ENCODE measurements at regions not wholly inside any gene's neighbourhood (a gene's known extent, or its start where the extent isn't known, plus 50 kb on each side); places are given as distances from the start of the nearest gene placed in this dataset.
A peak's percentile ranks its signal among the peaks of the same experiment; 100 is the strongest.

DNA sequence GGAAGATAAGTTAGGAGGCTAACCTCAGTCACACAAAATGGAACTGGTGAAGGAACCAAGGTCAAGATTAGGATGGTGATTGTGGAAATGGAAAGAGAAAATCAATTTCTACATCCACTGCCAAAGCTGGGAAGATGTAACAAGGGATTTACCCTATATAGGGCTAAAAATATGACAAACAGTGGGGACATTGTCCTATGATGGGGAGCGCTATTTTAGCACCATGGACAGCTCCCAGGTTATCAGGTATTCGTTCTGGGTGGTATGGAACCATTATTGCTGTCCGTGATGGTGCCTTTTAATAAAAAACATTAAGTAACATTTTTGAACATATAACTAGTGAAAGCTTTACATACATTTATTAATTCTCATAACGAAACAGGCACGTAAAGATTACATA lies 124.0 kb downstream of the NDUFA12 start:
- peak; percentile 52 for DNase-seq (ENCODE audit: low read depth)
- H3K4me3 ChIP-seq (ENCODE audit: low read length): no peak overlapping the region
- TF ChIP-seq, protein P1, sequence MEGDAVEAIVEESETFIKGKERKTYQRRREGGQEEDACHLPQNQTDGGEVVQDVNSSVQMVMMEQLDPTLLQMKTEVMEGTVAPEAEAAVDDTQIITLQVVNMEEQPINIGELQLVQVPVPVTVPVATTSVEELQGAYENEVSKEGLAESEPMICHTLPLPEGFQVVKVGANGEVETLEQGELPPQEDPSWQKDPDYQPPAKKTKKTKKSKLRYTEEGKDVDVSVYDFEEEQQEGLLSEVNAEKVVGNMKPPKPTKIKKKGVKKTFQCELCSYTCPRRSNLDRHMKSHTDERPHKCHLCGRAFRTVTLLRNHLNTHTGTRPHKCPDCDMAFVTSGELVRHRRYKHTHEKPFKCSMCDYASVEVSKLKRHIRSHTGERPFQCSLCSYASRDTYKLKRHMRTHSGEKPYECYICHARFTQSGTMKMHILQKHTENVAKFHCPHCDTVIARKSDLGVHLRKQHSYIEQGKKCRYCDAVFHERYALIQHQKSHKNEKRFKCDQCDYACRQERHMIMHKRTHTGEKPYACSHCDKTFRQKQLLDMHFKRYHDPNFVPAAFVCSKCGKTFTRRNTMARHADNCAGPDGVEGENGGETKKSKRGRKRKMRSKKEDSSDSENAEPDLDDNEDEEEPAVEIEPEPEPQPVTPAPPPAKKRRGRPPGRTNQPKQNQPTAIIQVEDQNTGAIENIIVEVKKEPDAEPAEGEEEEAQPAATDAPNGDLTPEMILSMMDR (IDR thresholded peaks at IDR 0.05; ENCODE audit: insufficient read depth, low read depth, low read length, missing control alignments): no peak

DNA sequence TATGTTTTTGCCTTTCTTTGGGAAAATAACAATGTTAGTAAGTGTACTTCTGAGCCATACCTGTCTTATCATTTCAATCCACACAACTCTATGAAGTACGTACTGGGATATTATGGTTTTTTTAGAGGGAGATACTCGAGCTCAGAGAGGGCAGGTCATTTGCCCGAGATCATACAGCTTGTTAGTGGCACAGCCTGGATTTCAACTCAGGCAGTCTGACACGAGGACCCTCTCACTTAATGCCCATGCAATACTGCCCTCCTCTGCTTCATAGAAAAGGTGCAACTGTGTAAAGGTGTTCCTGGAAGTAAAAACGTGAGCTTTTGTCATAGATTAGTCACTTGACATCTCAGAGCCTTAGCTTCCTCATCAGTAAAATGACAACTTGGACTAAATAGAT lies 128.0 kb downstream of the NDUFA12 start:
- DNase-seq (ENCODE audit: low read depth): peak; percentile 65
- no peak overlapping the region for H3K4me3 ChIP-seq (ENCODE audit: low read length)
- TF ChIP-seq, protein P1 (IDR thresholded peaks at IDR 0.05; ENCODE audit: insufficient read depth, low read depth, low read length, missing control alignments): peak; percentile 39

DNA sequence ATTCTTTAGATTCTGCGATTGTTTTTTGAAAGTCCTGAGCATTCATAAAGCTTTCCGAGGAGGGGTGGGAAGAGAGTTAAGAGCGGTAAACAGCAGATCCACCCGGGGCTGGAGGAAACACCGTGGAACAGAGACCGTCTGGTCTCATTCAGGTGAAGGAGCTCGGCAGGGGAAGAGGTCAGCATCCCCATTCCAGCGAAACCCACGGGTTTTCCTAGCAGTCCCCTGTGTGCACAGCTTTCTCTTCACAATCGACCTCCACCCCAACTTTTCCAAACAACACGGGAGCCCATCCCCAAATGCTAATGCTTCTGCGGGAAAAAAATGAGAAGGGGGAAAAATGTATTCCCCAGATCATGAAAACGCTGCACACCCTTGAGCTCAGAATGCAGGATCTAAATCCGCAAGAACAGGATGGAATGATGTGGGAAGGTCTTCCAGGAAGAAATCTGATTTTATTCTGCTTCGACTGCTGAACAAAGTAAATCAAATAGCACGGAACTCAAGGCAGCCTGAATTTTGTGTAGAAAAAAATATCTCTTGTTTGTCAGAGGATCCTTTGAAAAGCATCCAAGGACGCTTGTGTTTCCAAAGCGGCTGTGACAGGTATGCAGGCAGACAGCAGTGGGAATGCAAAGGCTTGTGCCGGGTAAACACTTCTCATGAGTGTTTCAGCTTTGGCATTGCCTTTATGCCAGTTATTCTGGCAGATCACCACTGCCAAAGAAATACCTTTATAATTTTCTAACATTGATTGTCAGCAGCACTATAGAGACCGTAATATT lies 128.8 kb downstream of the NDUFA12 start:
- peak; percentile 6 for DNase-seq (ENCODE audit: low read depth)
- H3K4me3 ChIP-seq (ENCODE audit: low read length): no peak overlapping the region
- TF ChIP-seq, protein P1 (IDR thresholded peaks at IDR 0.05; ENCODE audit: insufficient read depth, low read depth, low read length, missing control alignments): no peak

DNA sequence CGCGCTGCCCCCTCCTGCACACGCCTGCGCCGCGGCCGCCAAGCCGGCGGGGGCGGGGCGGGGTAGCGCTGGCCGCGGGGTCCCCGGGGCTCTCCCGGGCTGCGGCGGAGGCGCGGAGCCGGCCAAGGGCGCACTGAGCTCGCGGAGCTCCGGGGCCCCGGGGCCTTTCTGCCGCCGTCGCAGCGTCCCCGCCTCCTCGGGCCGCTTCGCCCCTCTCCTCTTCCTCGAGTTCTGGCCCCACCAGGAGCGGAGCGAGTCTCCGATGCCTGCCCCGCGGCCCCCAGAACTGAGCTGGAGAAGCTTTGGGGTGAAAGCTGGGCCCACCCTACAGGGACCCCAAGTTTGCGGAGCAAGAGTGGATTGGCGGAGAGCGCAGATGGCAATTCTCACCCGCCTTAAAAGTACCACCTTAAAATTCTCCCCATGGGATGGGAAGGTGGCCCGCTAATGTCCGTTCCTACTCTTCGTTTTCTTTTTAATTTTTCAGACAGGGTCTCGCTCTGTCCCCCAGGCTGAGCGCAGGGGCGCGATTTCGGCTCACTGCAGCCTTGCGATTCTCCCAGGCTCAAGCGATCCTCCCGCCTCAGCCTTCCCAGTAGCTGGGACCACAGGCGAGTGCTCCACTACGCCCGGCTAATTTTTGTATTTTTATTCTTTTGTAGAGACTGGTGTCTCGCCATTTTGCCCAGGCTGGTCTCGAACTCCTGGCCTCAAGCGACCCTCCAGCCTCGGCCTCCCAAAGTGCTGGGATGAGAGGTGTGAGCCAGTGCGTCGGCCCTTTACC lies 129.6 kb downstream of the NDUFA12 start:
- TF ChIP-seq, protein P1 (IDR thresholded peaks at IDR 0.05; ENCODE audit: insufficient read depth, low read depth, low read length, missing control alignments): no peak
- DNase-seq (ENCODE audit: low read depth): no peak
- no peak overlapping the region for H3K4me3 ChIP-seq (ENCODE audit: low read length)

DNA sequence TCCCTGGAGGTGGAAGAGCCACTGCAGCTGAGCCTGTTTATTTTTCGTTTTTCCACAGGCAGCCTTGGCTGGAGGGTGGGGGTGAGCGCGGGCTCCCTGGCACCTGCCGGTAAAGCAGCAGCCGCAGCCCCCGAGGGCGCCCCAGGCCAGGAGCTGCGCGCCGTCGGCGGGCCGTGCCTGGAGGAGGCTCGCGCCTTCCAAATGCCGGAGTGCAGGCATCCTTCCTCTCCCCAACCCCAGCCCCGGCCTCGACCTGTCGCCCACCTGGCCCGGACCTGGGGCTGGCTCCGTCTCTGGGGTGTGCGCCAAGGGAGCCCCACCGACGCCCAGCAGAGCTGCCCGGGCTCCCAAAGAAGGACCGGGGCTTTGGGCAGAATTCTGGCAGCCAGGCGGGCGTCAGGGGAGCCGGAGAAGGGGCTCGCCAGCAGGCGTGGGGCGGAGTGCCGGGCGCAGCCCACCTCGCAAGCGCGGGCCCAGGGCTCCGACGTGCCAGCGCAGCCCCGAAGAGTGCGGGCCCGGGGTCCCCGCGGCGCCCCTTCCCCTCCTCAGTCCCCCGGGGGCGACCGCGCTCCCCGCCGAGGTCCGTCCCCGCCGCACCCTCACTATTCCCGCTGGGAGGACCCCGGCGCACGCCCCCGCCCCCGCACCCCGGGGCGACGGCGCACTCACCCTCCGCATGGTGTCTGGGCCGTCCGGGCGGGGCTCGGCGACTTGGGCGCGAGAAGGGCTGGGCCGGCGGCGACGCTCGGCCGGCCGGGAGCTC lies 130.3 kb downstream of the NDUFA12 start:
- TF ChIP-seq, protein P1 (IDR thresholded peaks at IDR 0.05; ENCODE audit: insufficient read depth, low read depth, low read length, missing control alignments): no peak
- H3K4me3 ChIP-seq (ENCODE audit: low read length): no peak overlapping the region
- DNase-seq (ENCODE audit: low read depth): no peak

DNA sequence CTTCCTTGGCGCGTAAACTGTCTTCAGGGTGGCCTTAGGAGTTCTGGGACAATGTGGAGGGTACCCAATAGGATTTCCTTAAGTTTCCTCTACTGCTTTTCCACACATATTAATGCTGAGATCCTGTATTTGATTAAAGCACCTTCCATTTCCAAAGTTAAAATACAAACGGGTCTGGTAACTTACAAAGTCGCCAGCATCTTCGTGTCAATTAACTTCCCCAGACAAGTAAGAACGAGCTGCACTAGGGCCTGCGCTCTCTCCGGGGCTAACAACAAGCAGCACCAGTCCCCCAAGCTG lies 130.9 kb downstream of the NDUFA12 start:
- TF ChIP-seq, protein P1 (IDR thresholded peaks at IDR 0.05; ENCODE audit: insufficient read depth, low read depth, low read length, missing control alignments): no peak
- no peak for DNase-seq (ENCODE audit: low read depth)
- no peak overlapping the region for H3K4me3 ChIP-seq (ENCODE audit: low read length)
